BE2C (cell line): ENCODE measurements at regions not wholly inside any gene's neighbourhood (a gene's known extent, or its start where the extent isn't known, plus 50 kb on each side); places are given as distances from the start of the nearest gene placed in this dataset.

Experiments used
- DNase-seq: peaks from one replicate; pipeline ENCODE4 v3.0.0-alpha.2; 2020
- H3K27me3 ChIP-seq: fragments of 250-450 bp; sonication (Bioruptor Pico); 2 replicates; pipeline ENCODE4 v1.5.1; 2020; ENCODE audit warnings: mild to moderate bottlenecking
- H3K36me3 ChIP-seq: fragments of 250-450 bp; sonication (Bioruptor Pico); 2 replicates; pipeline ENCODE4 v1.5.1; 2020; ENCODE audit warnings: mild to moderate bottlenecking
- H3K4me1 ChIP-seq: fragments of 250-450 bp; sonication (Bioruptor Pico); 2 replicates; pipeline ENCODE4 v1.5.1; 2020
- H3K4me3 ChIP-seq: 2 replicates; pipeline ENCODE4 v1.5.1; 2011; ENCODE audit warnings: low read depth, low read length
- H3K9me3 ChIP-seq: fragments of 250-450 bp; sonication (Bioruptor Pico); 2 replicates; pipeline ENCODE4 v1.5.1; 2020
- TF ChIP-seq, protein P1 (sequence below): IDR thresholded peaks from 2 replicates; pipeline ENCODE4 v1.5.1; 2012; ENCODE audit warnings: mild to moderate bottlenecking, low read depth, low read length

GRCh38 chr10:57741751-57742150 lies 525.9 kb downstream of the IPMK start:
- no peak overlapping the region for H3K4me3 ChIP-seq
- no peaks in the 10 kb centered on the region for H3K4me1 ChIP-seq
- TF ChIP-seq, protein P1, sequence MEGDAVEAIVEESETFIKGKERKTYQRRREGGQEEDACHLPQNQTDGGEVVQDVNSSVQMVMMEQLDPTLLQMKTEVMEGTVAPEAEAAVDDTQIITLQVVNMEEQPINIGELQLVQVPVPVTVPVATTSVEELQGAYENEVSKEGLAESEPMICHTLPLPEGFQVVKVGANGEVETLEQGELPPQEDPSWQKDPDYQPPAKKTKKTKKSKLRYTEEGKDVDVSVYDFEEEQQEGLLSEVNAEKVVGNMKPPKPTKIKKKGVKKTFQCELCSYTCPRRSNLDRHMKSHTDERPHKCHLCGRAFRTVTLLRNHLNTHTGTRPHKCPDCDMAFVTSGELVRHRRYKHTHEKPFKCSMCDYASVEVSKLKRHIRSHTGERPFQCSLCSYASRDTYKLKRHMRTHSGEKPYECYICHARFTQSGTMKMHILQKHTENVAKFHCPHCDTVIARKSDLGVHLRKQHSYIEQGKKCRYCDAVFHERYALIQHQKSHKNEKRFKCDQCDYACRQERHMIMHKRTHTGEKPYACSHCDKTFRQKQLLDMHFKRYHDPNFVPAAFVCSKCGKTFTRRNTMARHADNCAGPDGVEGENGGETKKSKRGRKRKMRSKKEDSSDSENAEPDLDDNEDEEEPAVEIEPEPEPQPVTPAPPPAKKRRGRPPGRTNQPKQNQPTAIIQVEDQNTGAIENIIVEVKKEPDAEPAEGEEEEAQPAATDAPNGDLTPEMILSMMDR: no peak
- no peaks in the 10 kb centered on the region for H3K36me3 ChIP-seq
- no peaks in the 10 kb centered on the region for H3K27me3 ChIP-seq
- no peaks in the 10 kb centered on the region for H3K9me3 ChIP-seq
- no peak for DNase-seq

- no peak overlapping the region for H3K4me3 ChIP-seq
- no peak for DNase-seq
- peaks cover 7% of the 10 kb centered on the region; the same call in 1 of the 2 replicates for H3K27me3 ChIP-seq
- no peaks in the 10 kb centered on the region for H3K9me3 ChIP-seq
- no peaks in the 10 kb centered on the region for H3K36me3 ChIP-seq
- TF ChIP-seq, protein P1: no peak
- no peaks in the 10 kb centered on the region for H3K4me1 ChIP-seq
Measured at GRCh38 chr10:57723305-57723704, 544.4 kb downstream of the IPMK start.

GRCh38 chr10:57716884-57717283 lies 550.8 kb downstream of the IPMK start:
- DNase-seq: no peak
- no peak overlapping the region for H3K4me3 ChIP-seq
- no peaks in the 10 kb centered on the region for H3K4me1 ChIP-seq
- H3K36me3 ChIP-seq: no peaks in the 10 kb centered on the region
- no peaks in the 10 kb centered on the region; the same call in 1 of the 2 replicates for H3K27me3 ChIP-seq
- TF ChIP-seq, protein P1: peak; percentile 40
- H3K9me3 ChIP-seq: no peaks in the 10 kb centered on the region

DNA sequence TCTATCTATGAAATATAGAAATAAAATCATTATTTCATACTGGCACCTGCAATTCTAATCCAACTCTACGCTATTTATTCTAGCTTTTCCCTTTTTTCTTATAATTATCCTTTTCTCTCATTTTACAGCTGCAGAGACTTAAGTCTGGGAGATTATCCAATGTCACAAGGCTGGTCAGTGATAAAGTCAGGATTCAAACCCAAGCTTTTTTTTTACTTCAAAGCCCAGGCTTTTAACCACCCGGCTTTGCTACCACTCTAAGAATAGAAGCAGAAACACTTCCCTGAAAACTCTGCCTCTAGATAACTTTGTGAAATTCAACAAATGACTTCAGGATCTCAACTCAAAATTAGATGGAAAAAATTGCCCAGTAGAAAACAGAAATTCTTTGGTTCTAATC lies 552.5 kb downstream of the IPMK start:
- Histone ChIP-seq H3K9me3 (no peaks in the 10 kb centered on the region), H3K36me3 (no peaks in the 10 kb centered on the region), H3K4me3 (no peak overlapping the region), H3K27me3 (no peaks in the 10 kb centered on the region; the same call in 1 of the 2 replicates), H3K4me1 (no peaks in the 10 kb centered on the region)
- no peak for DNase-seq
- TF ChIP-seq, protein P1: no peak

DNA sequence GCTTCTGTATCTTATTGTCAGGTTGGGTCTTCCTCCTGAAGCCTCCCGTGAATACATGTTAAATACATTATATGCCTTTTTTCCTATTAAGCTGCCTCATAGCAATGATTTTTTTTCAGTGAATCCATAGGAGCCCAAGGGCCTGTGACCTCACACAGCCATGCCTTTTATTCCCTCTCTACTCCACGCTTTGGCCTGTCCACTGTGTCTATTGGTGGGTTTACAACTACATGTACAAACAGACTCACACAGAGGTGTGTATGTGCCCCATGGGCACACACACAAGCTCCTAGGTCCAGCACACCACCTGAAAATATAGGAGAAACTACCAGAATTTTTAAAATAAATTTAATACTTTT lies 560.4 kb downstream of the IPMK start:
- TF ChIP-seq, protein P1: no peak

DNA sequence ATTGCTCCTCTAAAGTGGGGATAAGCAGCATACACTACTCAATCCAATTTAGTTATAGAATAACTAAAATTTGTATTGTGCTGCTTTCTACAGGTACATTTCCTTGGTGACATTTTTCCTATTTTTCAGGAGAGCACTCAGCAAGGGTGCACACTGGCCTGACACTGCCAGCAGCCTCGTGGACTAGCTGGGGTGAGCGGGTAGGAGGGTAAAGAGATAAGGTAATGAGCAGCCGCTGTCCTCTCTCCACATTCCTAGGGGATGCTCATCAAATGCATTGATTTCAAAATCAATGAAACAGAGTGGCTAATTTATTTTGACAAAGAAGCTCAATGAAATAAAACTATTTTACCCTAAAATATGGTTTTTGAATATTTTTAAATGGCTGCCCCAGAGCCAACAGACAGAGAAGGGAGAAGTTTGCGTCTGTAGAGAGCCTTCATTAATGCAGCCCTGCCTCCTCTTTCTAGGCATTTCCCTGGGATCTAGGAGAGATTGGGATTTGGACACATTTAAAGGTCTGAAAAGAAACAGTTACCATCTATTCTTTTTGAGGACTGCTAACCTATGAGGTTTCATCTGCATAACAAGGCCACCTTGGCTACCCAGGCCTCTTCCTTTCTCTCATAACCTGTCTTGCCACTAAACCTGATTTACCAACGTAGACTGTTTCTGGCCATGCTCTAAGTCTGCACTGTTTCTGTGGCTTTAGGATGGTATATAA lies 561.0 kb downstream of the IPMK start:
- TF ChIP-seq, protein P1: no peak
- Histone ChIP-seq H3K4me1 (no peaks in the 10 kb centered on the region), H3K36me3 (no peaks in the 10 kb centered on the region), H3K9me3 (no peaks in the 10 kb centered on the region), H3K4me3 (no peak overlapping the region), H3K27me3 (no peaks in the 10 kb centered on the region)
- no peak for DNase-seq

More for the DNA sequence above, 560.4 kb downstream of the IPMK start:
- H3K4me3 ChIP-seq: no peak overlapping the region
- no peaks in the 10 kb centered on the region for H3K9me3 ChIP-seq
- no peaks in the 10 kb centered on the region for H3K27me3 ChIP-seq
- H3K4me1 ChIP-seq: no peaks in the 10 kb centered on the region
- no peaks in the 10 kb centered on the region for H3K36me3 ChIP-seq
- DNase-seq: no peak
